Ovary (tissue), 7 donors: ENCODE measurements at regions not wholly inside any gene's neighbourhood (a gene's known extent, or its start where the extent isn't known, plus 50 kb on each side); places are given as distances from the start of the nearest gene placed in this dataset.

Experiments used
- DNase-seq, 5 donors: peaks; one replicate each; pipeline ENCODE4 v3.0.0-alpha.2; 2019 to 2020
- H3K27ac ChIP-seq, 2 donors: fragments of 200-600 bp; one replicate each; pipeline versions ENCODE4 v1.5.1 to v1.8.0; 2019 to 2022
- H3K27me3 ChIP-seq: fragments of 200-600 bp; one replicate; pipeline ENCODE4 v1.8.0; 2022
- H3K36me3 ChIP-seq: fragments of 200-600 bp; sonication (generic); one replicate; pipeline ENCODE4 v1.5.1; 2019
- H3K4me1 ChIP-seq: one replicate; pipeline ENCODE4 v1.8.1; 2013; ENCODE audit warnings: mild to moderate bottlenecking, moderate library complexity; ENCODE audit not compliant: insufficient read depth
- H3K4me3 ChIP-seq: fragments of 200-600 bp; sonication (generic); one replicate; pipeline ENCODE4 v1.5.1; 2017
- H3K9me3 ChIP-seq, 2 donors: fragments of 200-600 bp in 1 of 2; sonication (generic) in 1 of 2; one replicate each; pipeline versions ENCODE4 v1.5.1 to v1.8.1; 2013 to 2019; ENCODE audit warnings: mild to moderate bottlenecking in 1 of 2, moderate library complexity in 1 of 2
- CTCF ChIP-seq, 3 donors: fragments of 450-650 bp in 2 of 3; fragments of 200-600 bp in 1 of 3; IDR thresholded peaks; one replicate each; pipeline versions ENCODE4 v1.5.1 to v1.8.0; 2016 to 2022; ENCODE audit warnings: antibody characterized with exemption in 3 of 3, mild to moderate bottlenecking in 1 of 3
- EP300 ChIP-seq: sonication (generic); formaldehyde crosslinking; IDR thresholded peaks from one replicate; pipeline ENCODE4 v1.6.1; 2017; ENCODE audit warnings: antibody characterized with exemption
- POLR2A ChIP-seq: fragments of 450-650 bp; IDR thresholded peaks from one replicate; pipeline ENCODE4 v1.6.1; 2017; ENCODE audit warnings: antibody characterized with exemption, mild to moderate bottlenecking, moderate library complexity
- WGBS, 3 donors: extraction: QIAGEN DNeasy Blood & Tissue Kit in 1 of 3; methylation state at CpG; one replicate each; pipeline versions ENCODE4 v1.1.5 to v1.1.7; 2013 to 2017; 5-methylcytosine and 5-hydroxymethylcytosine counted together
- intact Hi-C, 4 donors: fragments of 100-400 bp; cut with DNase I; formaldehyde crosslinking; loops; one replicate each; pipeline versions ENCODE4 v1.11.0 to v1.15.1; 2022 to 2023
- donor health status: DM: no; HTN: no; CAD: no; lungs with moderate emphysema.
- donor health status: DM: no; HTN: no; CAD: no.
- donor health status: Bipolar disorder and iron deficiency.
- donor health status: DM: no; HTN: no; CAD: no.
- donor health status: DM: yes; HTN: yes; CAD: no.

- intact Hi-C loops, result no loop called here
- no peak for DNase-seq
- no peak overlapping the region for H3K4me3 ChIP-seq
- no peak overlapping the region for H3K27ac ChIP-seq
- TF ChIP-seq EP300 (no peak), POLR2A (no peak), CTCF (IDR thresholded peaks at IDR 0.05) (no peak)
- no peaks in the 10 kb centered on the region for H3K36me3 ChIP-seq
- no peaks in the 10 kb centered on the region for H3K4me1 ChIP-seq
- WGBS, 3 donors, result 94 to 99% (median 95%) methylated on average over 3 of the region's 3 CpGs
- H3K27me3 ChIP-seq, result no peaks in the 10 kb centered on the region
- no peaks in the 10 kb centered on the region for H3K9me3 ChIP-seq
These were observed 98.7 kb downstream of the QPCT start for GRCh38 chr2:37443082-37443481.

DNA sequence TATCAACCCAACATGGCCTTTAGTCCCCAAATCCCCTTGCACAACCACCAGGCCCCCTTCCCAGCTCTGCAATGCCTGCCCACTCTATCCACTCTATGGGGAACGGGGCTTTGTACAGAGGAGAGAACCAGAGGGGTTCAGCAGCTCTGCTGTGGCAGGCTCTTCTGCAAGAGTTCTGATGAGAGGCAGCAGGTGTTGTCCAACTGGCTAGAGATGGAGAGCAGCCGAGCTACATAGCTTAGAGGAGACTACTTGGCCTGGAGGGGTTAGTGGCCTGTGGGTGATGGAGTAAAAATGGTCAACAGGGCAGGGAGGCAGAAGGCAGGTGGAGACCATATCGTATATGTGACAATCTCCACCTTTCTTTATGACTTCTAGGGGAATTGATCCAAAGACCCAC is 103.0 kb downstream of the QPCT start:
- intact Hi-C loops, result no loop called here
- no peak for DNase-seq
- WGBS, 3 donors, result 74 to 81% (median 75%) methylated on average over 3 of the region's 3 CpGs

GRCh38 chr2:37448342-37449120 is 104.1 kb downstream of the QPCT start:
- no peak overlapping the region for H3K27ac ChIP-seq
- no peaks in the 10 kb centered on the region for H3K4me1 ChIP-seq
- no peaks in the 10 kb centered on the region for H3K27me3 ChIP-seq
- no peak overlapping the region for H3K4me3 ChIP-seq
- H3K9me3 ChIP-seq, result no peaks in the 10 kb centered on the region
- intact Hi-C loops, result no loop called here
- no peak for TF ChIP-seq EP300
- 86 to 91% (median 87%) methylated on average over 3 of the region's 3 CpGs for WGBS, 3 donors
- no peaks in the 10 kb centered on the region for H3K36me3 ChIP-seq
- DNase-seq, result no peak

More for the DNA sequence above, 103.0 kb downstream of the QPCT start:
- H3K27me3 ChIP-seq, result no peaks in the 10 kb centered on the region
- H3K4me3 ChIP-seq, result no peak overlapping the region
- H3K4me1 ChIP-seq, result no peaks in the 10 kb centered on the region
- no peaks in the 10 kb centered on the region for H3K9me3 ChIP-seq
- no peaks in the 10 kb centered on the region for H3K36me3 ChIP-seq
- no peak overlapping the region for H3K27ac ChIP-seq
- TF ChIP-seq EP300 (no peak), CTCF (IDR thresholded peaks at IDR 0.05) (no peak), POLR2A (no peak)

DNA sequence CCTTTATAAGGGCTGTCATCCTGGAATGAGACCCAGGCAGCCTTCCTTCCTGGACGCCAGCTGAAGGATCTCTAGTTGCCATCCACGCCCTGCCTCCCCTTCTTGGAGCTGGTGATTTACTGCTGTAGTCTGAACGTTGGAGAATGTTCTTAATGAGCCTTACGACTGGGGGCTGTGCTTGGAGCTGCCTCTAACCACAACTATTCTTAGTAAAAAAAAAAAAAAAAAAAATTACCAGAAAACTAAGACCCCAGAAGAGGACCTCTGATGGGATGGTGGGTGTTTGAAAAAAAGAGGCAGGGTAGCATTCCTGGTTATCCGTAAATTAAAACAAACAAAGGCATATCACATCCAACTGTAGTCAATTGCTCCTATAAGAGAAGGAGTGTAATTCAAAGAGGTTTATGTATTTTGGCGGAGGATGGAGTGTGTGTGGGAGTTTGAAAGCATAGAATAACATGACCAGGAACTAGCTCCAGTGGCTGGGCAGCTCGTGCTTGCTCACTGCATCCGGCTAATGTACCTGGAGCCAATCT is 105.4 kb downstream of the QPCT start:
- Histone ChIP-seq H3K9me3 (no peaks in the 10 kb centered on the region), H3K4me3 (no peak overlapping the region), H3K27me3 (no peaks in the 10 kb centered on the region), H3K36me3 (no peaks in the 10 kb centered on the region), H3K27ac (no peak overlapping the region), H3K4me1 (no peaks in the 10 kb centered on the region)
- DNase-seq, result no peak
- intact Hi-C loops, result no loop called here
- WGBS, 3 donors, result 3 to 5% (median 4%) methylated on average over 8 of the region's 8 CpGs
- TF ChIP-seq CTCF (IDR thresholded peaks at IDR 0.05), result no peak
- no peak for TF ChIP-seq POLR2A
- TF ChIP-seq EP300, result no peak

- WGBS, 3 donors, result 79 to 86% (median 83%) methylated on average over 2 of the region's 2 CpGs
- TF ChIP-seq CTCF (IDR thresholded peaks at IDR 0.05), result no peak
- TF ChIP-seq EP300, result no peak
- TF ChIP-seq POLR2A, result no peak
- Histone ChIP-seq H3K4me3 (no peak overlapping the region), H3K9me3 (no peaks in the 10 kb centered on the region), H3K36me3 (no peaks in the 10 kb centered on the region), H3K4me1 (peaks cover 2% of the 10 kb centered on the region), H3K27ac (no peak overlapping the region), H3K27me3 (no peaks in the 10 kb centered on the region)
- intact Hi-C loops, result no loop called here
- DNase-seq, result no peak
These were observed 108.6 kb downstream of the QPCT start for GRCh38 chr2:37453027-37453426.
